ENCODE measurements at regions not wholly inside any gene's neighbourhood (a gene's known extent, or its start where the extent isn't known, plus 50 kb on each side); places are given as distances from the start of the nearest gene placed in this dataset.
"Not testable (repeated sequence)": the region's sequence is repeated elsewhere in the genome, so short reads cannot be mapped to it uniquely, and the experiment has no call there.

DNA sequence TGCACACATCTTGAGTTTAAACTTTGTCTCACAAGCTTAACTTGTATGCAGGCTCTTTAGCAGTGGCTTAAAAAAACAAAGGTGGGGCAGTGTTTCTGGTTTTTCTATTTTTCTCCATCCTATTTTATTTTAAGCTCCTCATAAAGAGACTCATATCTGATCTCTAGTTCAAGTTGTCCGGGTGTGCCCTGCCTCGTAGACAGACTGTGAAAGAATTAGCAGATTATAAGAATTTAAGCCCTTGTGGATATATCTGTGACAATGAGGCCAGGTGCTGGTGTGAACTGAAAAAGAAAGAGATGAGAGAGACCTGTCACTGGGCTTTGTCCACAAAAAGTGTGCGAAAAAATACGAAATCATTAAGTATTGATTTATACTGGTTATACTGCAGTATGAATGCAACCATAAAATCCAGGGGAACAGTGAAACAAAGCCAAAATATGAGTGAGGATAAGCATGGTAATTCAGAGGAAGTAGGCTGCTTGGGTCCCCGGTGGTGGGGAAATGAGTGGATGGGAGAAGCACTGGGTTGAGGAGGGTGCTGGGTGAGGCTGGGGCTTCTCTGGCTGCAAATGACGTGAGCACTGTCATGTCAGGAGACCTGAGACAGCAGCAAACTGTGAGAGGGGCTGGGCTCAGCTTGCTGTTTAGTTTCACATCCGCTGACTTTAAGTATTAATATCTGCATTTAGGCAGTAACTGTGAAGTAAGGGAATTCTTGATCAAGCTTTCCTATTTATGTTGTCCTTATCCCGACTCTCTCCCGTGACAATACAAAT is 179.7 kb upstream of the ANKRD55 start:
- DNase-seq, result no peak

DNA sequence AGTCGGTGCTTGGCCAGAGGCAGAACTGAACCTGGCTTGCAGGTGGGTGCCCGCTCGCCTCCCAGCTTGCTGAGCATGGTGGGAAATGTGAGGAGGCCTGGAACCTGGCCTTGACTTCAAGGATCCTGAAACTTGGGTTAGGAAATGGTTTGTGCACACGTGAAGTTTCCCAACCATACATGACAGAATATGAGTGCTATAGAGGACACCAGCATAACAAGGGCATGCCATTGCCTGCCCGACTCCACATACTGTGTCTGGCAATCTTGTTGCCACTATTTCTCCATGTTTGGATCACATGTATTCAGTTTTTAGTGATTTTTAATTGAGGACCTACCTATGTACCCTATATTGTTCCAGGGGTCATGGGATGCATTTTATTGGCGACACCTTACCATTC is 177.6 kb upstream of the ANKRD55 start:
- DNase-seq, result no peak

DNA sequence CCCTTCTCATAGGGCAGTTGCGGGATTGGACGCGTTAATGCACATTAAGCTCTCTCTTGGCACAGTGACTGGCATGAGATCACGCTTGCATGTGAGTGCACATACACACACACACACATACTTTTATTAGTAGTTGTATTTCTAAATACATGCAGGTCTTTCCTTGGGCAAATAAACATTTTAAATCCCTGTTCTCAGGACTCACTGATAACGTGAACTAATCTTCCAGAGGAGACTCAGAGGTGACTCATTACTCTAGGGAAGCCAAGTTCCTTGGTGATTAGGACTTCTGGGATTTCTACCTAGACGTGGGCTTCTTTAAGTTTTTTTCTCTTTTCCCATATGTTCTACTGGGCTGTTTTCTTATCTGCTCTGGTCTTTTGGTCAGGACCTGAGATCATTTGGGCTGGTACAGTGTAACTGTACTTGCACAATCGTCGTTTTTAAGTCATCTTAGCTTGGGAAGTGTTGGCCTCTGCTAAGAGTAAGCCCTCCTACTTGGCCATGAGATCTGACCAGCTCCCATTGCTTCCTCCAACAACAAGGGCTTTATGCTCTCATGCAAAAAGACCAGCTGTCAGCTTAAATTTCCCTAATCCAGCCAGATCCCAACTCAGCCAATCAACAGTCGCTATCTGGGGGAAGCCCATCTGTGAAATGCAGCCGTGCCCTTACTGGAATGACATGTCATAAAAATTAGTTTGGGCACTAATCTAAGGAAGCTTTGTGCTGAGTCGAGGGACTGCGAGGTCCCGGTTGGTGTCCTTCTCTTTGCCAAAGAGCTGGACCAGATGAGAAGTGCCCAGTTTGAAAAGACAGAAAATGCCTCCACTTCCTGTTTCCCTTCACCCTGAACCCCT is 176.4 kb upstream of the ANKRD55 start:
- no peak for DNase-seq

DNA sequence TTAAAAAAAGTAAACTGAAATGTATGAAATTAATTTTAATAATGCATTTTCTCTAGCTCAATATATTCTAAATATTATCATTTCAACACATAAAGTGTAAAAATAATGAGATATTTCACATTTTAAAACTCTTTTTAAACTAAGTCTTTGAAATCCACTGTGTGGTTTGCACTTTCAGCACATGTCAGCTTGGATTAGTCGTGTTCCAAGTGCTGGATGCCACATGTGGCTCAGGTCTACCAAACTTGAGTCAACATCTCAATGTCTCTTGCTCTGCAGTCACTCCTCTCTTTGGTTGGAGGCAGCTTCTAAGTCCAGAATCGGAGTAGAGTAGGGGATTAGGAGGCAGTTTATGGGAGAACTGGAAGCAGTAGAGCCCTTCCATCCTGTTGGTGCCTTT is 173.7 kb upstream of the ANKRD55 start:
- no peak for DNase-seq

DNA sequence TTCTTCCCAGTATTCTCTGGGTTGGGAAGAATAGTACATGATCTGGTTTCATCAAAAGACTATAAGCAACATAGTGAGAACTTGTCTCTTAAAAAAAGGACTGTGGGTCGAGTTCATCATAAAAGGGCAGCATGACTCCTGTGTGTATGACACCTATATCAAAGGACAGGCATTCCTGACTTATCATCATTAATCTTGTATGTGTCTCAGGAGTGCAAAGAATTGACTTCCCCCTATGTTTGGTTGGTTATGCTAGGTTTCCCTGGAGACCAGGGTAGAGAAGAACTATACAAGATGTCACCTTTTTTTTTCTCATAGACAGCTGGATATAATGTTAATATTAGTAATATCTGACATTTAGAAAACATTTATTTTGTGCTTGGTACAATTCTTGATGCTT is 173.1 kb upstream of the ANKRD55 start:
- DNase-seq, result no peak

DNA sequence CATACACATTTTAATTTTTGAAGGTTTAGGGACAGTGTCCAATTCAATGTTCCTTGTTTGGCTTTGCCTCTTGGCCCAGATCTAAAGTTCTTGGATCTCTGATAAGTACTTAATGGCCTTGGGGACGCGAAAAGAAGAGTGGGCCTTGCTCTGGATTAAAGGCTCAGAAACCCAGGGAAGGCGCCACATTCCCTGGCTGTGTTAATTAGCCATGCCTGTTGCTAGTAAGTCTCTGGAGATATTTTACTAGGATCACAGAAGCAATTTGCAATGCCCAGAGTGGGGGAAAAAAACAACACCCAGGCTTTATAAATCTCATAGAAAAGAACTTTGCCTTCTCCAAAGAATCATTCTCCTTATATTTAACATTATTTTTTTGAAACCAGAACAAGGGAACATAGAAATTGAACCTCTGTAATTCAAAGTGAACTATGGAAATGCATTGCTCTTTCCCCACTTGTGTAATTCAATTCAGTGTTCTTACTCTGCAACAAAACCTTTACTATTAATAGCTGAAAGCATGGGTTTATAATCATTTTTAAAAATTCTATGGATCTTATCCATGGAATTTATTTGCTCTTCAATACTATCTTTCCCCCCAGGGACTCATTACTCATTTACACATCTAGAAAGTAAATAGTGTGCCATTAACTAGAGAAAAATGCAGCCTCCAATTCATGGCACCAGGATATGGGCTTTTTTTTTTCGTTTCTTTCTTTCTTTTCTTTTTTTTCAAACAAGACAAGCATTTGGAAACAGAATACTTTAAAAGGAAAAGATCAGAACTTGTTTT is 172.2 kb upstream of the ANKRD55 start:
- DNase-seq, result no peak

DNA sequence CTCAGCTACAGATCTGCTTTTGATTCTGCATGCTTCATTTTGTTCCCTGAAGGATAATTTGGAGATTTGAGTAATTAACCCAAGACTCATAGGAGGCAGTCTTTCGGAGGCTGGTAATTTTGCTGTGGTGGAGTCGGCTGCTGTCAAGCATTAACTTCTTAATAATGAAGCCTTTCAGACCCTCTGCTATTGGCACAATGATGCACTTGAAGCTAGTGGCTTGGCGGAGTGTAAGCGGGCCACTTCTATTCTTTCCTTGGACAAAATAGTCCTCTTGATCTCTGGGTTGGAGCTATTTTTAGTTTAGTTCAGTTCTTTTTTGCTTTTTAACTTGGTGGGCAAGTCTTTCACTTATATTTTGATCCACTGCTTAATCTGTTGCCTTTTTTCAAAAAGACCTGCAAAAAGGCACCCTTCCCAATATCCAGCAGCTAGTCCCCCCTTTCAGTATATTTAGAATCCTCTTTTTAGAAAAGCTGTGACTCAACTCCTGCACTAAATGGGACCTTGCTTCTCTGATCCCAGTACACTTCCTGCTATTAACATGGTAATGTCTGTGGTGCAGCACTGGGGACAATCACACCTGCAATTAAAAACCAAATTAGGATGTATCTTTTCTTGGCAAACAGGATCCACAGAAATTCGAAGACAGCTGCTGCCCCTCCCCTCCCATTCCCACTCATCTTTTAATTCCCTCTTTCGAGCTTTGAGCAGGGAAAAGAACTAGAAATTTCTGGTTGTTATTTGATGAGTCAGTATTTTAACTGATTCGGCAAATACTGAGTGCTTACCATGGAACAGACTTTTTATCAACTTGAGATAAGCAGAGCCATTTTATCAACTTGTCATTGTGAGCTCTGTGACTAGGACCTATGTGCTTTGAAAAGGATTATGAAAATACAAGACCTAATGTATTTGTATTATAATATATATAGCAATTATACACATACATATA is 169.4 kb upstream of the ANKRD55 start:
- DNase-seq, result no peak

DNA sequence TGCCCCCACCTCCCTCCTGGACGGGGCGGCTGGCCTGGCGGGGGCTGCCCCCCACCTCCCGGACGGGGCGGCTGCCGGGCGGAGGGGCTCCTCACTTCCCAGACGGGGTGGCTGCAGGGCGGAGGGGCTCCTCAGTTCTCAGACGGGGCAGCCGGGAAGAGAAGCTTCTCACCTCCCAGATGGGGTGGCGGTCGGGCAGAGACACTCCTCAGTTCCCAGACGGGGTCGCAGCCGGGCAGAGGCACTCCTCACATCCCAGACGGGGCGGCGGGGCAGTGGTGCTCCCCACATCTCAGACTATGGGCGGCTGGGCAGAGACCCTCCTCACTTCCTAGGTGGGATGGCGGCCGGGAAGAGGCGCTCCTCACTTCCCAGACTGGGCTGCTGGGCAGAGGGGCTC is 164.7 kb upstream of the ANKRD55 start:
- DNase-seq, result not testable (repeated sequence)

DNA sequence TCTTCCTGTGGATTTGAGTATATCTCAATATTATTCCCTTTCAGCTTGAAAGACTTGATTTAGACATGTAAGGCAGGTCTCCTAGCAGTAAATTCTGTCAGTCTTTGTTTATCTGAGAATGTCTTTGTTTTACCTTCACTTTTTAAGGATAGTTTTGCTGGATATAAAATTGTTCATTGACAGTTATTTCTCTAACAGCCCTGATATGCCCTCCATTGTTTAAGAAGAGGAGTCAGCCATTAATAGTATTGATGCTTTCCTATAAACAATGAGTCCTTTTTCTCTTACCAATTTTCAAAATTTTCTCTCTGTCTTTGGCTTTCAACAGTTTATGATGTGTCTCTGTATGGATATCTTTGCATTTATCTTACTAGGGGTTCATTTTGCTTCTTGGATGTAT is 163.5 kb upstream of the ANKRD55 start:
- no peak for DNase-seq

DNA sequence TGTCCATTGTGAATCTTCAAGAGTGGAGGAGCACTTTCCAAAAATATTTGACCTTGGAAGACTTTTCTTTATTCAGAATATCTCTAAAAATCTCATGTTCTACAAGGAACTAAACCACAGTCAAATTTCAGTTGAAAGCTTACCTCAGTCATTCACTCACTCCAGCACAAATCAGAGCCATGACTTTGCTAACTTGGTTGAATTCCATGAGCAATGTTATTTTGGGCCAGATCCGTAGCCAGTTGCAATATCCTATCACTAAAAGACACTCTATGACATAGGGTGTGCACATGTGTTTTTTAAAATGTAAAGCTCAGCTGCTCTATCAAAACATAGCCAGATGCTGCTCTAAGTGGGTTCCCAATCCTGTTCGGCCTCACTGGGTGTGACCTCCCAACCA is 156.1 kb upstream of the ANKRD55 start:
- DNase-seq, result no peak

DNA sequence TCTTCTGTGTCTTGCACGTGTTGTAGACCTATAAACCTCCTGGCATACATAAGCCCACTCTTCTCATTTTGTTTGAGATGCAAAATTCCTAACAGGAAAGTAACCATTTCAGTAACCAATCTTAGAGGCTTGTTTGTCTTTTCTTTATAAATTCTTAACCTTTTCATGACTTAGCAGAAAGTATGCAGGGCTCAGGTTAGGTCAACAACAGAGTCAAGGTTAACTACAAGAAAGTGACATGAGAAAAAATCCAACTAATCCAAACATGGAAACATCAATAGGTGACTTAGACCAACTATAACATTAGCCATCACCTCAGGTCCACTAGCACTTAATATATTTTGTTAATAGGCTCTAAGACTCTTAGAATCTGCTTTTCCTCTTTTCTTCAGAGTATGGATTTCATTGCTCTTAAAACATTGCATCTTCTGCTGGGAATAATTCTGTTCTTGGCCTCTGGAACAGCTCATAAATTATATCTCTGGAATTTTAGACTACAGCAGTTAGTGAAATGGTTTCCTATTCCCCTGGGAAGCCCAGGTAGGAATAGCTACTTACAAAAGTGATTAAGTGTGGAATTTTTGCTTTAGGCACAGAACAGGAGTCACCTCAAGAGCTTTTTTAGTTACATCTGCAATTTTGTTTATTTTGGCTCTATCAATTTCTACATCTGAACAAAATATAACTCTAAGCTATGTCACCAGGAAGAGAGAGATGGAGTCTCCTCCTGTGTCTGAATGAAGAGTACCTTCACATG is 155.3 kb upstream of the ANKRD55 start:
- DNase-seq, result no peak

DNA sequence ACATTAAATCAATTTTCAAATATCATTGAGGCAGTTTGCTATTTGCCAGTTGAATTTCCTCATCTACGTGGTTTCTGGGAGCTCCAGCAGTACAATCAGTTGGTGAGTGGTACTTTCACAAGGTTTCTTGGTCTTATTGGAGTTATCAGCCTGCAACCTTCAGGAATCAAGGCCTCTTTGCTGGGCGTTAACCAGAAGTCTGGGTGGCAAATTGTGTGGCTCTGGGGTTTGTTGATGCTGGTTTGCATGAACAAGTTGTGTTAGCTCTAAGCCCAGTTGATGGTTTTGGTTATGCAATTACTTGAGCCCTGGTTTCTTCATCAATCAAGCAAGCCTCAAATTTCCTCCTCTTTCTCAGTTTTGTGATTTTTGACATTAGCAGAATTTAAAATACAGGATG is 152.9 kb upstream of the ANKRD55 start:
- no peak for DNase-seq

DNA sequence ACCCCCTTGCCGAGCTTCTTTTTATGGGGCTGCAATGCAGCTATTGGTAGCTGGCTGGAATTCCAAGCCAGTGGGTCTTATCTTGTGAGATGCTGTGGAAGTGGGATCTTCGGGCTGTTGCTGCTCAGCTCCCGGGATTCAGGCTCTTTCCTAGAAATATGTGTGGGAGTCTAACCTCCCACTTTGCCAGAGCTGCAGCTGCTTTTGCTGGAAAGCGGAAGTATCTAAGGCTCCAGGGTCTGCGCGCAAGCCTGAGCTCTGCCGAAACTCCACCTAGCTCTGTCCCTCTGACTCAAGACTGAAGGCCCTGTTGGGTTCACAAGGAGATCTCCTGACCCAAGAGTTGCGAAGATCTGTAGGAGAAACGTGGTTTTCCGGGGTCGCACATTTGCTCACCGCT is 151.1 kb upstream of the ANKRD55 start:
- no peak for DNase-seq

DNA sequence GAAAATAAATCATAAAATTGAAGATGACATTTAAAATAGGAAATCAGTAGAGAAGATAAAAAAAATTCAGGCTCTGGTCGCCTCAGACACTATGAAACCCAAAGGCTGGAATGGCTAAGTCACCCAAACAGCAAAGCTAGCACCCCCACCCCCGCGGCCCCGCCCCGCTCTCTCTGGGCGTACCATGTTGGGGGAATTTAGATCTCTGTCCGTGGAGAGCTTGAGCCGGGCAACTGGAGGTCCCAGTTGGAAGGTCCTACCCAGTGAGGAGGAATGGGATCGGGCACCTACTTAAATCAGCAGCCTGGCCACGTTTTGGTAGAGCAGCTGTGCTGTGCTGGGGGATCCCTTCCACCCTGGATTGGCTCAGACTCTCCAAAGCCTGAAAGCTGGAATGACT is 150.6 kb upstream of the ANKRD55 start:
- DNase-seq, result no peak

DNA sequence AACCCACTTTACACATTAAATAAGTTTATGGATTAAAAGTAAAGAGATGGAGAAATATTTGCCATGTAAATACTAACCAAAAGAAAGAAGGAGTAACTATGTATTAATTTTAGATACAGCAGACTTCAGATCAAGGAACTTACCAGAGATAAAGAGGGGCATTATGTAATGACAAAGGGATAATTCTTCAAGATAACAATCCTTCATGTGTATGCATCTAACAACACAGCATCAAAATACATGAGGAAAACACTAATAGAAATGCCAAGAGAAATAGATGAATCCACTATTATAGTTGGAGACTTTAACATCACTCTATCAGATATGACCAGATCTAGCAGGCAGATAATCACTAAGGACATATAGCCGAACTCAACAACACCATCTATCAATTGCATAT is 149.8 kb upstream of the ANKRD55 start:
- no peak for DNase-seq

DNA sequence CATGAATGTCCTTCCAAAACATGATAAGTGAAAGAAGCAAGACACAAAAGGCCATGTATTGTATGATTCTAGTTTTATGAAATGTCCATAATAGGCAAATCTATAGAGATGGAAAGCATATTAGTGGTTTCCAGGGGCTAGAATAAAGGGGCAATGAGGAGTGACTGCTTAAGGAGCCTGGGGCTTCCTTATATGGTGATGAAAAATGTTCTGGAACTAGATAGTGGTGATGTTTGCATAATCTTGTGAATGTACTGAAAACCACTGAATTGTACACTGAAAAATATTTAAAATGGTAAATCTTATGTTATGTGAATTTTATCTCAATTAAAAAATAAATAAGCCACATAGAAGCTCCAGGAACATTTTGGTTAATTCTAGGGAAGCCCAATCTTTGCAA is 144.4 kb upstream of the ANKRD55 start:
- no peak for DNase-seq

DNA sequence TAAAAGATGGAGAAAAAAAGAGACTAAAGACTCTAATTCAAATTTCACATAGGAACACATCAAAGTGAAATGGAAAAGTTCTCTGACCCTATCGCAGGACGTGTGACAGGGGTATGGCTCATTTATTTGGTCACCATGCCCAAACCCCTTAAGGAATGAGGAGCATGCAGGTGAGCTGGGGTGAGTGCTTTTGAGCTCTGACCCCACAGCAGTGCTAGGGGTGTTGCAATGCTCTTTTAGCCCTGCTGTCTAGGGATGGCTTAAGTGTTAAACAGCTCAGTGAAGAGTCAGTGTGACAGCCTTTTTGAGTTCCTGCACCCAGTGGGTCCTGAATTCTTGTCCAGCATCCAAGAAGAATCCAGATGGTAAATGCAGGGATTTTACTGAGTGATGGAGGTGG is 143.0 kb upstream of the ANKRD55 start:
- DNase-seq, result no peak

DNA sequence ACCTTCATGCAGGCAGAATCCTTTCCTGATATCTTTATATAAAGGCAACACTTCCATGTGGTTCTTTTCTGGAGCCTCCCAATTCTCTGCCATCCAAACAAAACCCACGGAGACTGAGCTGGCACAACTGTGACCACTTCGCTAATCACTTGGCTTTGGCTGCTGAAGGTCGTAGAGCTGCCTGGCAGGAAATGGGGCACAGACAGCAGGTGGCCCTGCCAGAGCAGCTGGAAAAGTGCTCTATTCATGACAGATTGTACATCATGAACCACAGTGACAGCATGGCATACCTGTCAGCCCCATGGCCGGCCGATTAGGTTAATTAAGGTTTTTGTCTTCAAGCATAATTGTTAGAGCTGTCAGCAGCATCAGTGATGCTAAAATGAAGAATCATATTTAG is 141.9 kb upstream of the ANKRD55 start:
- DNase-seq, result no peak

DNA sequence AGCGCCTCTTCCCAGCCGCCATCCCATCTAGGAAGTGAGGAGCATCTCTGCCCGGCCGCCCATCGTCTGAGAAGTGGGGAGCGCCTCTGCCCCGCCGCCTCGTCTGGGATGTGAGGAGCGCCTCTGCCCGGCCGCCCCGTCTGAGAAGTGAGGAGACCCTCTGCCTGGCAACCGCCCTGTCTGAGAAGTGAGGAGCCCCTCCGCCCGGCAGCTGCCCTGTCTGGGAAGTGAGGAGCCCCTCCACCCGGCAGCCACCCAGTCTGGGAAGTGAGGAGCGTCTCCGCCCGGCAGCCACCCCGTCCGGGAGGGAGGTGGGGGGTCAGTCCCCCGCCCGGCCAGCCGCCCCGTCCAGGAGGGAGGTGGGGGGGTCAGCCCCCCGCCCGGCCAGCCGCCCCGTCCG is 139.4 kb upstream of the ANKRD55 start:
- DNase-seq, result not testable (repeated sequence)

DNA sequence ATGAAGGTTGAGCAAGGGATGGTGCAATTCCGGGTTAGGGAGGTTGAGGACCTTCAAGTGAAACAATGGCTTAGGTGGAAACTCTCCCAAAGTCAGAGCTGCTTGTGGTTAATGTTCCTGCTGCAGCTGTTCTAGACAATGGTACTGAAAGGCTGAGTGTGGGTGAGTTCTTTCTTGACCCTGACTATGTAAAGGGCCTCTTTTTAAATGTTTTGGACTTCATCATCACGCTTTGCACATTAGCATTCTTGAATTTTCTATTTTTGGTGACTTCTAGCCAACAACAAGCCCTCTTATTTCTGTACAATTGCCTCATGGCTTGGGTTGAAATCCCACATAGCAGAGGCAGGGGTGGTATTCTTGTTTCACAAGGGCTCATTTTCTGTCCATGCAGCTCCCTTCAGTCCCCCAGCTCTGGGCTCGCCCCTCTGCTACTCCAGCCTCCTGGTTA is 136.3 kb upstream of the ANKRD55 start:
- no peak for DNase-seq

DNA sequence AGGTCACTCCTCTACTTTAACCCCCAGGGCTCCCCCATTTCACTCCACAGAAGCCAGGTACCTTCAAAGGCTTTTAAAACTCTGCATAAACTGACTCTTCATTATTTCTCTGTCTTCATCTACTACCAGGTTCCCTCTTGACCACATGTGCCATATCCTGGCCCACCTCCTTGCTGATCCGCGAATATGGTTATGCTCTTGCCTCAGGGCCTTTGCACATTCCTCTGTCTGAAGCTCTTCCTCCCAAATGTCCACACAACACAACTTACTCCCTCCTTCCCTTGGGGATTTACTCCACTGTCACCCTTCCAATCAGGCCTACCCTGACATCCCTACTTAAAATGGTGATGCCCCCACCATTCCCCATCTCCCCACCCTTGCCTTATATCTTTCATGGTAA is 134.6 kb upstream of the ANKRD55 start:
- DNase-seq, result no peak

DNA sequence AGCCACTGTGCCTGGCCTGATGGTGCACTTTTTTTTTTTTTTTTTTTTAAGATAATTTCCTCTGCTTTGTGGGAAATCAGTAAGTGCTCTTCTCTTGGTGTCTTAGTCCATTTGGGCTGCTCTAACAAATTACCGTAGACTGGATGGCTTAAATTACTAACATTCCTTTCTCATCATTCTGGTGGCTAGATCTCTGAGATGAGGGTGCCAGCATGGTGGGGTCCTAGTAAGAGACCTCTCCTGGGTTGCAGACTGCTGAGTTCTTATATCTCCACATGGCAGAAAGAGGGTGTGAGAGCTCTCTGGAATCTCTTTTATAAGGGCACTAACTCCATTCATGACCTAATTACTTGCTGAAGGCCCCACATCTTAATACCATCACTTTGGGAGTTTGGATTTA is 133.9 kb upstream of the ANKRD55 start:
- DNase-seq, result no peak
